GM10248 (cell line): ENCODE measurements at regions not wholly inside any gene's neighbourhood (a gene's known extent, or its start where the extent isn't known, plus 50 kb on each side); places are given as distances from the start of the nearest gene placed in this dataset.

ENCODE experiments used
- CTCF ChIA-PET: fragments of 300-600 bp; sonication (Branson Sonifier 250); formaldehyde crosslinking; extraction: SDS; loops from one replicate; lab custom pipeline; 2021; ENCODE audit warnings: antibody characterized with exemption; lab: Yijun Ruan, JAX
- POLR2A ChIA-PET: fragments of 350-650 bp; sonication (Branson Sonifier 250); formaldehyde crosslinking; extraction: SDS; loops from one replicate; lab custom pipeline; 2020; ENCODE audit warnings: antibody characterized with exemption; lab: Yijun Ruan, JAX
- DNase-seq: peaks from one replicate; pipeline ENCODE4 v3.0.0; 2012; ENCODE audit errors: extremely low spot score
- CTCF ChIP-seq: IDR thresholded peaks from 2 replicates; pipeline ENCODE4 v1.5.1; 2012; ENCODE audit warnings: mild to moderate bottlenecking, low read depth; ENCODE audit errors: extremely low read depth, missing control alignments, control extremely low read depth

- POLR2A ChIA-PET = no interaction called here
- no peak for DNase-seq
- no peak for TF ChIP-seq CTCF
- CTCF ChIA-PET = interaction anchor here (1.2 to 3.1 kb wide), 2 partner anchors 8 to 24 kb away, joined by 3 to 31 read pairs; no protein-coding TSS in a partner anchor
These were observed 321.3 kb upstream of the TFPI start for GRCh38 chr2:187875261-187876141.

DNA sequence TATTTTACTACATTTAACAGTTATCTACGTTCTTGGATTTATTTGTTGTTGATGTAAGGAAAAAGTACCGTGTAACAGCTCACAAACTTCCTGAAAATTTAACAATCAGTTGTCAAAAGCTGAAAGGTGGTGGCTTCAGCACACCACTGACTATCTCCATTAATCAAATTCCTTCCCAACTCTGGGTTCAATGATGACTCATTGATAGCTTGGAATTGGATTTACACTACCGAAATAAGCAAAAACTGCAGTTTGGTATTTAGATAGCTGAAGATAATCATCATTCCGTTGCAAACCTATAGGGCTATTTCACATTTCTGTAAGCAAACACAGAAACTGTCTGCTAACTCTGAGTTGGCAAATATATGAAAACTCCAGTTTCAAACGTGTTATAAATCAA is 322.3 kb upstream of the TFPI start:
- POLR2A ChIA-PET = no interaction called here
- no peak for DNase-seq
- CTCF ChIA-PET = interaction anchor here (1.0 to 3.1 kb wide), 3 partner anchors 9 to 25 kb away, joined by 3 to 31 read pairs (median 3); no protein-coding TSS in a partner anchor
- no peak for TF ChIP-seq CTCF

- DNase-seq = no peak
- CTCF ChIA-PET = interaction anchor here (3.1 kb wide), 1 partner anchor 10 kb away, joined by 31 read pairs; no protein-coding TSS in a partner anchor
- POLR2A ChIA-PET = no interaction called here
- TF ChIP-seq CTCF = no peak
These were observed 323.2 kb upstream of the TFPI start for GRCh38 chr2:187877391-187877790.

GRCh38 chr2:187878112-187878511 is 323.9 kb upstream of the TFPI start:
- DNase-seq = no peak
- TF ChIP-seq CTCF = no peak
- ChIA-PET POLR2A (no interaction called here), CTCF (interaction anchor here (1.4 to 3.1 kb wide), 2 partner anchors 11 kb away, joined by 7 to 31 read pairs; no protein-coding TSS in a partner anchor)

- ChIA-PET POLR2A (no interaction called here), CTCF (interaction anchor here (1.4 kb wide), 1 partner anchor 12 kb away, joined by 7 read pairs; no protein-coding TSS in a partner anchor)
- TF ChIP-seq CTCF = no peak
- no peak for DNase-seq
These were observed 325.3 kb upstream of the TFPI start for GRCh38 chr2:187879491-187879890.

DNA sequence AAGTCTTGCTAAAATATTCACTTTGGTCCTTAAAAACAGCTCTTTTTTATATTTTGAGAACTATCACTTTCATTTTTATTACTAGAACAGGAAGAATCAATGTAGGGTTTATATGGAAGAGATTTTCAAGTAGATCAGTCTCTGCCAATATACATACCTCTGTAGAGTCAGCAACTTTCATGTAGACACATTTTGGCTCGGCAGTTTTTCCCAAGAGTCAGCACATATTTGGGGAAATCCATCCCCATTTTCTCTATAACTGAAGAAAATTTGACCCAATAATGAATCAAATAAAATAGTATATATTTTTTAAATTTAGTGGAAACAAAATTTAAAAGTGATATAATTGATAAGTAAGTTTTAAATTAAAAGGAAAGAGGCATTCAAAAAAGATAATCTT is 329.8 kb upstream of the TFPI start:
- ChIA-PET CTCF (interaction anchor here (0.8 kb wide), 1 partner anchor 17 kb away, joined by 3 read pairs; no protein-coding TSS in a partner anchor), POLR2A (no interaction called here)
- no peak for DNase-seq
- TF ChIP-seq CTCF = no peak
